DND-41 (cell line): ENCODE measurements at regions not wholly inside any gene's neighbourhood (a gene's known extent, or its start where the extent isn't known, plus 50 kb on each side); places are given as distances from the start of the nearest gene placed in this dataset.

ENCODE experiments used
- ATAC-seq: fragments of 200-7000 bp; cut with Tn5 transposase; 3 replicates; pipeline ENCODE4 v1.9.1; 2021; ENCODE audit warnings: low read depth; ENCODE audit not compliant: insufficient read depth
- DNase-seq: peaks from one replicate; pipeline ENCODE4 v3.0.0-alpha.2; 2020
- H2AFZ ChIP-seq: 2 replicates; pipeline ENCODE4 v1.6.0; 2012; ENCODE audit warnings: low read depth, low read length
- H3K27ac ChIP-seq: 2 replicates; pipeline ENCODE4 v1.5.1; 2012; ENCODE audit warnings: low read length, inconsistent platforms
- H3K27me3 ChIP-seq: fragments of 200-600 bp; sonication (generic); 2 replicates; pipeline ENCODE4 v1.6.0; 2012; ENCODE audit warnings: low read length, mild to moderate bottlenecking, inconsistent platforms; ENCODE audit not compliant: insufficient read depth, poor library complexity
- H3K36me3 ChIP-seq: 2 replicates; pipeline ENCODE4 v1.5.1; 2012; ENCODE audit warnings: low read length, inconsistent platforms; ENCODE audit not compliant: insufficient read depth
- H3K4me1 ChIP-seq: 2 replicates; pipeline ENCODE4 v1.5.1; 2012; ENCODE audit warnings: mild to moderate bottlenecking, low read length; ENCODE audit not compliant: insufficient read depth
- H3K4me2 ChIP-seq: 2 replicates; pipeline ENCODE4 v1.6.0; 2012; ENCODE audit warnings: mild to moderate bottlenecking, moderate library complexity, low read length, inconsistent platforms; ENCODE audit not compliant: insufficient read depth
- H3K4me3 ChIP-seq, 2 experiments: fragments of 200-600 bp in 1 of 2; shearing (Covaris generic) in 1 of 2; 2 replicates each; pipeline ENCODE4 v1.5.1; 2012 to 2016; ENCODE audit warnings: inconsistent platforms in 2 of 2, low read length in 2 of 2, mild to moderate bottlenecking in 2 of 2, low read depth in 1 of 2, moderate library complexity in 1 of 2
- H3K79me2 ChIP-seq: 2 replicates; pipeline ENCODE4 v1.6.0; 2012; ENCODE audit warnings: low read length, inconsistent platforms; ENCODE audit not compliant: insufficient read depth
- H3K9ac ChIP-seq: 2 replicates; pipeline ENCODE4 v1.6.0; 2012; ENCODE audit warnings: low read depth, mild to moderate bottlenecking, inconsistent platforms, low read length, moderate library complexity
- H3K9me3 ChIP-seq: 2 replicates; pipeline ENCODE4 v1.5.1; 2012; ENCODE audit warnings: low read length, moderate library complexity, mild to moderate bottlenecking, inconsistent platforms; ENCODE audit not compliant: insufficient read depth, severe bottlenecking
- H4K20me1 ChIP-seq: 2 replicates; pipeline ENCODE4 v1.6.0; 2012; ENCODE audit warnings: low read length; ENCODE audit not compliant: insufficient read depth
- EZH2 ChIP-seq: IDR thresholded peaks from 3 replicates; pipeline ENCODE4 v1.6.1; 2012; ENCODE audit warnings: borderline replicate concordance, low read depth, mild to moderate bottlenecking, moderate library complexity, low read length, inconsistent platforms; ENCODE audit not compliant: severe bottlenecking
- TF ChIP-seq, protein P1 (sequence below): IDR thresholded peaks from 2 replicates; pipeline ENCODE4 v1.5.1; 2012; ENCODE audit warnings: borderline replicate concordance, low read length, moderate library complexity, mild to moderate bottlenecking; ENCODE audit not compliant: poor library complexity, severe bottlenecking; ENCODE audit errors: extremely low read depth

- no peak for DNase-seq
- Histone ChIP-seq H3K36me3 (no peaks in the 10 kb centered on the region), H3K4me3 (no peak overlapping the region), H3K4me2 (no peak overlapping the region), H3K27me3 (no peaks in the 10 kb centered on the region), H3K4me1 (no peaks in the 10 kb centered on the region), H3K79me2 (no peaks in the 10 kb centered on the region), H4K20me1 (no peaks in the 10 kb centered on the region), H2AFZ (no peak overlapping the region), H3K27ac (no peak overlapping the region), H3K9ac (no peak overlapping the region), H3K9me3 (peaks cover 2% of the 10 kb centered on the region)
- TF ChIP-seq, protein P1, sequence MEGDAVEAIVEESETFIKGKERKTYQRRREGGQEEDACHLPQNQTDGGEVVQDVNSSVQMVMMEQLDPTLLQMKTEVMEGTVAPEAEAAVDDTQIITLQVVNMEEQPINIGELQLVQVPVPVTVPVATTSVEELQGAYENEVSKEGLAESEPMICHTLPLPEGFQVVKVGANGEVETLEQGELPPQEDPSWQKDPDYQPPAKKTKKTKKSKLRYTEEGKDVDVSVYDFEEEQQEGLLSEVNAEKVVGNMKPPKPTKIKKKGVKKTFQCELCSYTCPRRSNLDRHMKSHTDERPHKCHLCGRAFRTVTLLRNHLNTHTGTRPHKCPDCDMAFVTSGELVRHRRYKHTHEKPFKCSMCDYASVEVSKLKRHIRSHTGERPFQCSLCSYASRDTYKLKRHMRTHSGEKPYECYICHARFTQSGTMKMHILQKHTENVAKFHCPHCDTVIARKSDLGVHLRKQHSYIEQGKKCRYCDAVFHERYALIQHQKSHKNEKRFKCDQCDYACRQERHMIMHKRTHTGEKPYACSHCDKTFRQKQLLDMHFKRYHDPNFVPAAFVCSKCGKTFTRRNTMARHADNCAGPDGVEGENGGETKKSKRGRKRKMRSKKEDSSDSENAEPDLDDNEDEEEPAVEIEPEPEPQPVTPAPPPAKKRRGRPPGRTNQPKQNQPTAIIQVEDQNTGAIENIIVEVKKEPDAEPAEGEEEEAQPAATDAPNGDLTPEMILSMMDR: no peak
- TF ChIP-seq EZH2: no peak
- no peak for ATAC-seq
These were observed 289.9 kb upstream of the RBMS1 start for GRCh38 chr2:160783474-160783873.

- TF ChIP-seq, protein P1: no peak
- TF ChIP-seq EZH2: no peak
- no peak overlapping the region for H2AFZ ChIP-seq
- H3K4me3 ChIP-seq: no peak overlapping the region
These were observed 290.4 kb upstream of the RBMS1 start for GRCh38 chr2:160784034-160784433.

GRCh38 chr2:160790738-160791137 lies 297.1 kb upstream of the RBMS1 start:
- Histone ChIP-seq H2AFZ (no peak overlapping the region), H3K4me3 (no peak overlapping the region), H3K79me2 (no peaks in the 10 kb centered on the region), H3K27me3 (no peaks in the 10 kb centered on the region), H3K9me3 (no peaks in the 10 kb centered on the region), H4K20me1 (no peaks in the 10 kb centered on the region), H3K4me1 (no peaks in the 10 kb centered on the region), H3K27ac (no peak overlapping the region), H3K4me2 (no peak overlapping the region), H3K9ac (no peak overlapping the region), H3K36me3 (no peaks in the 10 kb centered on the region)
- no peak for DNase-seq
- TF ChIP-seq EZH2: no peak
- TF ChIP-seq, protein P1: no peak
- ATAC-seq: no peak

More at GRCh38 chr2:160784034-160784433, 290.4 kb upstream of the RBMS1 start:
- Histone ChIP-seq H3K9ac (no peak overlapping the region), H4K20me1 (no peaks in the 10 kb centered on the region), H3K4me2 (no peak overlapping the region), H3K9me3 (no peaks in the 10 kb centered on the region), H3K36me3 (no peaks in the 10 kb centered on the region), H3K27me3 (no peaks in the 10 kb centered on the region), H3K4me1 (no peaks in the 10 kb centered on the region), H3K27ac (no peak overlapping the region), H3K79me2 (no peaks in the 10 kb centered on the region)
- DNase-seq (no peak), ATAC-seq (no peak)

- no peaks in the 10 kb centered on the region for H3K4me1 ChIP-seq
- H3K79me2 ChIP-seq: no peaks in the 10 kb centered on the region
- no peak overlapping the region for H3K4me3 ChIP-seq
- DNase-seq: no peak
- no peak overlapping the region for H3K9ac ChIP-seq
- H3K27ac ChIP-seq: no peak overlapping the region
- no peaks in the 10 kb centered on the region for H4K20me1 ChIP-seq
- no peak overlapping the region for H2AFZ ChIP-seq
- ATAC-seq: no peak
- no peaks in the 10 kb centered on the region for H3K27me3 ChIP-seq
- H3K36me3 ChIP-seq: no peaks in the 10 kb centered on the region
- no peaks in the 10 kb centered on the region for H3K9me3 ChIP-seq
- TF ChIP-seq EZH2: no peak
- TF ChIP-seq, protein P1: no peak
- H3K4me2 ChIP-seq: no peak overlapping the region
These were observed 298.3 kb upstream of the RBMS1 start for GRCh38 chr2:160791884-160792283.
